NB4 (cell line): ENCODE measurements at regions not wholly inside any gene's neighbourhood (a gene's known extent, or its start where the extent isn't known, plus 50 kb on each side); places are given as distances from the start of the nearest gene placed in this dataset.

Experiments used
- DNase-seq: peaks from one replicate; pipeline ENCODE4 v3.0.0; 2010; ENCODE audit warnings: low read depth
- H3K4me3 ChIP-seq: one replicate; pipeline ENCODE4 v1.5.1; 2011; ENCODE audit warnings: mild to moderate bottlenecking, low read depth, low read length, moderate library complexity
- MYC ChIP-seq: IDR thresholded peaks from 2 replicates; pipeline ENCODE4 v1.6.1; 2011; ENCODE audit warnings: low read depth, low read length
- POLR2A ChIP-seq: IDR thresholded peaks from 2 replicates; pipeline ENCODE4 v1.6.1; 2011; ENCODE audit warnings: mild to moderate bottlenecking; ENCODE audit not compliant: insufficient read length; ENCODE audit errors: extremely low read depth
- TF ChIP-seq, protein P1 (sequence below): IDR thresholded peaks from 2 replicates; pipeline ENCODE4 v1.6.1; 2011; ENCODE audit warnings: low read depth, low read length
- TF ChIP-seq, protein P2 (sequence below): IDR thresholded peaks from one replicate; pipeline ENCODE4 v1.5.1; 2012; ENCODE audit warnings: low read depth, low read length

DNA sequence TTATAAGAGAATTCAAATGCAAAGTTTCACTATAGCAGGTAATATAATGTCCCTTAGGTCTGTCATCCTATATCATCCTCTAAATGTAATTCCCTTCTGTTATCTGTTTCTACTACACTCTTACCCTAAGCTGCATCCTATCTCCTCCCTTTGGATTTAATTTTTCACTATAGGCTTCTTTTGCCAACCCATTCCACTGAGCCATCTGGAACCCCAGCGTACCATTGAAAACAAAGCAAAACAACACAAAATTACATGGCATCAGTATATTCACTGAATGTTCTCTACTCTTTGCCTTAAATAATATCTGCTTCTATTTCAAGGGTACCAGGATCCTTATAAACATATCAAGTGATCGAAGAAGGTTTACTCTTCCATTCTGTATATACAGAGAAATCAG lies 1530.2 kb upstream of the LRRTM3 start:
- TF ChIP-seq MYC (no peak), POLR2A (no peak)
- TF ChIP-seq, protein P1, sequence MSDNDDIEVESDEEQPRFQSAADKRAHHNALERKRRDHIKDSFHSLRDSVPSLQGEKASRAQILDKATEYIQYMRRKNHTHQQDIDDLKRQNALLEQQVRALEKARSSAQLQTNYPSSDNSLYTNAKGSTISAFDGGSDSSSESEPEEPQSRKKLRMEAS: no peak
- TF ChIP-seq, protein P2, sequence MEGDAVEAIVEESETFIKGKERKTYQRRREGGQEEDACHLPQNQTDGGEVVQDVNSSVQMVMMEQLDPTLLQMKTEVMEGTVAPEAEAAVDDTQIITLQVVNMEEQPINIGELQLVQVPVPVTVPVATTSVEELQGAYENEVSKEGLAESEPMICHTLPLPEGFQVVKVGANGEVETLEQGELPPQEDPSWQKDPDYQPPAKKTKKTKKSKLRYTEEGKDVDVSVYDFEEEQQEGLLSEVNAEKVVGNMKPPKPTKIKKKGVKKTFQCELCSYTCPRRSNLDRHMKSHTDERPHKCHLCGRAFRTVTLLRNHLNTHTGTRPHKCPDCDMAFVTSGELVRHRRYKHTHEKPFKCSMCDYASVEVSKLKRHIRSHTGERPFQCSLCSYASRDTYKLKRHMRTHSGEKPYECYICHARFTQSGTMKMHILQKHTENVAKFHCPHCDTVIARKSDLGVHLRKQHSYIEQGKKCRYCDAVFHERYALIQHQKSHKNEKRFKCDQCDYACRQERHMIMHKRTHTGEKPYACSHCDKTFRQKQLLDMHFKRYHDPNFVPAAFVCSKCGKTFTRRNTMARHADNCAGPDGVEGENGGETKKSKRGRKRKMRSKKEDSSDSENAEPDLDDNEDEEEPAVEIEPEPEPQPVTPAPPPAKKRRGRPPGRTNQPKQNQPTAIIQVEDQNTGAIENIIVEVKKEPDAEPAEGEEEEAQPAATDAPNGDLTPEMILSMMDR: no peak
- no peak overlapping the region for H3K4me3 ChIP-seq
- no peak for DNase-seq

DNA sequence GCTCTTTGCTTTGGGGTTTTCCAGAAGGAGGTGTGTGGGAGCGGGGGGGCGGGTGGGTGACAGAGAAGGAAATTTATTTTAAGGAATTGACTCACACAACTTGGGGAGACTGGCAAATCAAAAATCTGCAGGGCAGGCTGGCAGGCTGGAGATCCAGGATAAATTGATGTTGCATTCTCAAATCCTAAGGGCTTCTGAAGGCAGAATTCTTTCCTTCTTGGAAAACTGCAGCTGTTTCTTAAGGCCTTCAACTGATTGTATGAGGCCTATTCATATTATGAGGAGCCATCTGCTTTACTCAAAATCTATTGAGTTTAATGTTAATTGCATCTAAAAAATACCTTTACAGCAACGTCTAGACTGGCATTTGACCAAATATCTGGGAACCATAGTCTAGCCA lies 1528.8 kb upstream of the LRRTM3 start:
- TF ChIP-seq, protein P1: no peak
- TF ChIP-seq POLR2A (no peak), MYC (no peak)
- TF ChIP-seq, protein P2: no peak
- no peak overlapping the region for H3K4me3 ChIP-seq
- no peak for DNase-seq

DNA sequence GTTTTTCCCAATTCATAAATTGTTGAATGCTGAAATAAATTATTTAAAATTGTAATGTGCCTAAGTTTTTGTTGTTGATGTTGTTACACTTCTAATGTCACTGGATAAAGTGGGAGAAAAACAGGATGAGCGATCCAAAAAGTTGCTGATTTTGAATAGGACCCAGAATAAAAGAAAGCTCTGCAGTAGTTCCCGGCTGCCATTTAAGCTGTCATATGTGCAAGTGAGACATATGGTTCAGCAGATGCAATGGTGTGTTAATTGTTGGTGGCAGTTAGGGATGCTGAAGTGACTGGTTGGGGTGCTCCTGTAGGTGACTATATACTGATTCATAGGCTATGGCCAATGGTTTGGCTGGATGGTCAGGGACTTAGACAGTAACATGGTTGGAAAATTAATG lies 1517.4 kb upstream of the LRRTM3 start:
- TF ChIP-seq, protein P1: no peak
- TF ChIP-seq MYC: no peak
- TF ChIP-seq, protein P2: no peak
- no peak for TF ChIP-seq POLR2A
- H3K4me3 ChIP-seq: no peak overlapping the region
- no peak for DNase-seq

DNA sequence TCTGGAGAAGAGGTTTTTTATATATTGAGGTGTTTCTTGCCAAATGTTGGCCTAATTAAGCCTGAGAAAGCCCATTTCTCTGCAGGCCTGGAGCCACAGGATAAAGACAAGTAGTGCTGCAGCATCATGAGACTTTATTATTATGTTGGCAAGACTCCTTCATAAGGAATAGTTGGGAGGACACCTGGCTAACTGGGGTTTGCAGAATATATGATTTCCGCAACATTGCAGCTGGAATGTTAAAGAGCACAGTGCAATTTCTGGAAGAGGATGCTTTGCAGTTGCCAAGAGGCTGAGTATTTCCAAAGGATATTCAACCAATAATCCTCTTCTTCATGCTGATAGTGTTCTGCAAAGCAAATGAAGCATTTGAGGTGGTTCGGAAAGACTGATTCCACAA lies 1512.8 kb upstream of the LRRTM3 start:
- DNase-seq: no peak
- no peak overlapping the region for H3K4me3 ChIP-seq
- TF ChIP-seq, protein P2: no peak
- TF ChIP-seq, protein P1: no peak
- TF ChIP-seq MYC (no peak), POLR2A (no peak)

DNA sequence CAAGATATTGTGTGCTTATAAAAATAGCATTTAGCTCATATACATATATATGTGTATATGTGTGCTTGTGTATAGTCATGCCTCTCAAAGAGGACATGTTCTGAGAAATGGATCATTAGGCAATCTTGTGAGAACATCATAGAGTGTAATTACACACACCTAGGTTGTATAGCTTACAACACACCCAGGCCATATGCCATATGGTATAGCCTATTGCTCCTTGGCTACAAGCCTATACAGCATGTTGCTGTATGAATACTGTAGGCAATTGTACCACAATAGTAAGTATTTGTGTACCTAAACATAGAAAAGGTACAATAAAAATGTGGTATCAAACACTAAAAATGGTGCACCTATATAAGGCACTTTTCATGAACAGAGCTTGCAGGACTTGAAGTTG lies 1510.5 kb upstream of the LRRTM3 start:
- TF ChIP-seq, protein P2: no peak
- no peak for TF ChIP-seq POLR2A
- TF ChIP-seq MYC: no peak
- TF ChIP-seq, protein P1: no peak
- H3K4me3 ChIP-seq: no peak overlapping the region
- no peak for DNase-seq

DNA sequence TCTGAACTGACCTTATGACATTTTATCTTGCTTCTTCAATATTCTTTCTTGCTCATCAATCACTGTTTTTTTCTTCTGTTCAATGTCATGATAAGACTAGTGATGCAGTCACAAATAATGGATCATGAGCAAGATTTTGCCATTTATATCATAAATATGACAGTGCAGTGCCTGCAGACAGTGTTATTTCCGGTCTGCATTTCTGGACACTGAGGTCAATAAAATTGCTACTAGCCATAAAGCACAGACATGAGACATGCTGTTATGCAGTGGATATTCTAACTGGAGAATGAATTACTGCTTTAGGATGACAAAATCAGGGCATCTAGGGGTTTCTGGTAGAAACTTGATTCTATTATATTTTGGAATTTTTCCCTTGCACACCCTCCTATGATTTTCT lies 1509.7 kb upstream of the LRRTM3 start:
- TF ChIP-seq POLR2A: no peak
- TF ChIP-seq, protein P1: no peak
- TF ChIP-seq MYC: no peak
- TF ChIP-seq, protein P2: no peak
- H3K4me3 ChIP-seq: no peak overlapping the region
- no peak for DNase-seq
